Astrocyte of the cerebellum (primary cell): ENCODE measurements at regions not wholly inside any gene's neighbourhood (a gene's known extent, or its start where the extent isn't known, plus 50 kb on each side); places are given as distances from the start of the nearest gene placed in this dataset.

Source experiments
- DNase-seq: peaks from one replicate; pipeline ENCODE4 v3.0.0-alpha.2; 2011; ENCODE audit warnings: low read depth
- H3K4me3 ChIP-seq: 2 replicates; pipeline ENCODE4 v1.5.1; 2011; ENCODE audit warnings: mild to moderate bottlenecking, low read depth, low read length, moderate library complexity
- in situ Hi-C: cut with HindIII; loops from 2 replicates; pipeline ENCODE4 v1.10.0; 2017; ENCODE audit warnings: low sequenced_read_pairs
- TF ChIP-seq, protein P1 (sequence below): IDR thresholded peaks from 2 replicates; pipeline ENCODE4 v1.5.1; 2012; ENCODE audit warnings: low read length, low read depth, moderate library complexity, mild to moderate bottlenecking; ENCODE audit errors: missing control alignments

DNA sequence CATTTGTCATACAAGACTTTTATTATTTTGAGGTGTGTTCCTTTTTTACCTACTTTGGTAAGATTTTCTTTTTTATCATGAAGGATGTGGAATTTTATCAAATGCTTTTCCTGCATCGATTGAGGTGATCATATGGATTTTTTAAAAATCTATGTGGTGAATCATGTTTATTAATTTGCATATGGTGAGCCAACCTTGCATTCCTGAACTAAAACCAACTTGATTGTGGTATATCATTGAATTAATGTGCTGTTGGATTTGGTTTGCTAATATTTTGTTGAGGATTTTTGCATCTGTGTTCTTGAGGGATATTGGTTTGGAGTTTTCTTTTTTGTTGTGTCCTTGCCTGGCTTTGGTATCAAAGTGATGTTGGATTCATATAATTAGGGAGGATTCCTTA, 848.1 kb upstream of the EYS start:
- TF ChIP-seq, protein P1, sequence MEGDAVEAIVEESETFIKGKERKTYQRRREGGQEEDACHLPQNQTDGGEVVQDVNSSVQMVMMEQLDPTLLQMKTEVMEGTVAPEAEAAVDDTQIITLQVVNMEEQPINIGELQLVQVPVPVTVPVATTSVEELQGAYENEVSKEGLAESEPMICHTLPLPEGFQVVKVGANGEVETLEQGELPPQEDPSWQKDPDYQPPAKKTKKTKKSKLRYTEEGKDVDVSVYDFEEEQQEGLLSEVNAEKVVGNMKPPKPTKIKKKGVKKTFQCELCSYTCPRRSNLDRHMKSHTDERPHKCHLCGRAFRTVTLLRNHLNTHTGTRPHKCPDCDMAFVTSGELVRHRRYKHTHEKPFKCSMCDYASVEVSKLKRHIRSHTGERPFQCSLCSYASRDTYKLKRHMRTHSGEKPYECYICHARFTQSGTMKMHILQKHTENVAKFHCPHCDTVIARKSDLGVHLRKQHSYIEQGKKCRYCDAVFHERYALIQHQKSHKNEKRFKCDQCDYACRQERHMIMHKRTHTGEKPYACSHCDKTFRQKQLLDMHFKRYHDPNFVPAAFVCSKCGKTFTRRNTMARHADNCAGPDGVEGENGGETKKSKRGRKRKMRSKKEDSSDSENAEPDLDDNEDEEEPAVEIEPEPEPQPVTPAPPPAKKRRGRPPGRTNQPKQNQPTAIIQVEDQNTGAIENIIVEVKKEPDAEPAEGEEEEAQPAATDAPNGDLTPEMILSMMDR: no peak
- in situ Hi-C loops: no loop called here
- H3K4me3 ChIP-seq: no peak overlapping the region
- DNase-seq: no peak

GRCh38 chr6:66553441-66553840, 846.4 kb upstream of the EYS start:
- DNase-seq: peak; percentile 1
- TF ChIP-seq, protein P1: no peak
- H3K4me3 ChIP-seq: no peak overlapping the region
- in situ Hi-C loops: no loop called here

- no peak for DNase-seq
- in situ Hi-C loops: no loop called here
- TF ChIP-seq, protein P1: no peak
- no peak overlapping the region for H3K4me3 ChIP-seq
These were observed 831.6 kb upstream of the EYS start for GRCh38 chr6:66538551-66539135.

- in situ Hi-C loops: no loop called here
- no peak for DNase-seq
- no peak overlapping the region for H3K4me3 ChIP-seq
- TF ChIP-seq, protein P1: no peak
These were observed 826.9 kb upstream of the EYS start for GRCh38 chr6:66533921-66534404.

- TF ChIP-seq, protein P1: no peak
- no peak overlapping the region for H3K4me3 ChIP-seq
- in situ Hi-C loops: no loop called here
- no peak for DNase-seq
These were observed 819.0 kb upstream of the EYS start for GRCh38 chr6:66526061-66526460.

GRCh38 chr6:66522864-66523263, 815.8 kb upstream of the EYS start:
- TF ChIP-seq, protein P1: no peak
- DNase-seq: no peak
- in situ Hi-C loops: no loop called here

More at GRCh38 chr6:66522864-66523263, 815.8 kb upstream of the EYS start:
- H3K4me3 ChIP-seq: no peak overlapping the region
